ENCODE measurements at regions not wholly inside any gene's neighbourhood (a gene's known extent, or its start where the extent isn't known, plus 50 kb on each side); places are given as distances from the start of the nearest gene placed in this dataset.

- no peak; the same call in 1 of the 2 replicates for TF ChIP-seq CTCF (conservative IDR thresholded peaks at IDR 0.05)
- no peak for TF ChIP-seq EZH2 (IDR thresholded peaks at IDR 0.05; ENCODE audit: low read depth)
Measured at GRCh38 chr9:12425878-12426864, 267.0 kb upstream of the TYRP1 start.

Measured in PC-9 (cell line).